Aorta (tissue), 5 donors: ENCODE measurements at regions not wholly inside any gene's neighbourhood (a gene's known extent, or its start where the extent isn't known, plus 50 kb on each side); places are given as distances from the start of the nearest gene placed in this dataset.

Experiments used
- ATAC-seq: fragments of 200-7000 bp; cut with Tn5 transposase; one replicate; pipeline ENCODE4 v1.9.1; 2022; ENCODE audit warnings: moderate library complexity; ENCODE audit not compliant: low FRiP score
- DNase-seq, 2 donors: peaks; one replicate each; pipeline ENCODE4 v3.0.0-alpha.2; 2020
- H3K27ac ChIP-seq, 2 donors: one replicate each; pipeline ENCODE4 v1.5.1; 2013; ENCODE audit warnings: low read length in 2 of 2, mild to moderate bottlenecking in 2 of 2, moderate library complexity in 2 of 2, control low read depth in 1 of 2, inconsistent platforms in 1 of 2, low read depth in 1 of 2
- H3K27me3 ChIP-seq, 2 donors: one replicate each; pipeline ENCODE4 v1.6.1; 2013; ENCODE audit warnings: control low read depth in 1 of 2, low read length in 1 of 2, mild to moderate bottlenecking in 1 of 2, moderate library complexity in 1 of 2; ENCODE audit not compliant: insufficient read depth in 2 of 2, control insufficient read depth in 1 of 2
- H3K36me3 ChIP-seq, 2 donors: one replicate each; pipeline ENCODE4 v1.6.1; 2013; ENCODE audit warnings: control low read depth in 1 of 2, low read length in 1 of 2, mild to moderate bottlenecking in 1 of 2; ENCODE audit not compliant: insufficient read depth in 2 of 2, control insufficient read depth in 1 of 2
- H3K4me1 ChIP-seq, 2 donors: one replicate each; pipeline ENCODE4 v1.6.1; 2013; ENCODE audit warnings: low read length in 2 of 2, control low read depth in 1 of 2, mild to moderate bottlenecking in 1 of 2, moderate library complexity in 1 of 2; ENCODE audit not compliant: insufficient read depth in 2 of 2, control insufficient read depth in 1 of 2
- H3K4me3 ChIP-seq, 2 donors: one replicate each; pipeline ENCODE4 v1.5.1; 2013; ENCODE audit warnings: low read length in 2 of 2, control low read depth in 1 of 2, mild to moderate bottlenecking in 1 of 2
- H3K9me3 ChIP-seq: one replicate; pipeline ENCODE4 v1.6.1; 2013; ENCODE audit warnings: mild to moderate bottlenecking, low read length; ENCODE audit not compliant: control insufficient read depth
- WGBS, 2 donors: extraction: QIAGEN DNeasy Blood & Tissue Kit; methylation state at CpG; one replicate each; pipeline ENCODE4 v1.1.7; 2013; 5-methylcytosine and 5-hydroxymethylcytosine counted together
- intact Hi-C, 2 donors: fragments of 100-400 bp; cut with DNase I; formaldehyde crosslinking; loops; one replicate each; pipeline versions ENCODE4 v1.14.2 to v1.15.0; 2022
- donor health status: healthy with polysubstance abuse.
- donor health status: Bipolar disorder and iron deficiency.
- donor health status: DM: no; HTN: no; CAD: no.
- donor health status: DM: no; HTN: no; CAD: no.
- donor health status: DM: yes; HTN: yes; CAD: no.

GRCh38 chr5:85304524-85304923, 919.8 kb upstream of the EDIL3 start:
- DNase-seq, result no peak
- ATAC-seq, result no peak
- Histone ChIP-seq H3K36me3 (no peaks in the 10 kb centered on the region), H3K4me1 (no peaks in the 10 kb centered on the region), H3K27ac (no peak overlapping the region), H3K27me3 (no peaks in the 10 kb centered on the region), H3K4me3 (no peak overlapping the region), H3K9me3 (no peaks in the 10 kb centered on the region)
- intact Hi-C loops, result no loop called here
- 69 to 72% methylated on average over 2 of the region's 2 CpGs for WGBS, 2 donors

- ATAC-seq, result no peak
Measured at GRCh38 chr5:85305766-85306165, 921.1 kb upstream of the EDIL3 start.

DNA sequence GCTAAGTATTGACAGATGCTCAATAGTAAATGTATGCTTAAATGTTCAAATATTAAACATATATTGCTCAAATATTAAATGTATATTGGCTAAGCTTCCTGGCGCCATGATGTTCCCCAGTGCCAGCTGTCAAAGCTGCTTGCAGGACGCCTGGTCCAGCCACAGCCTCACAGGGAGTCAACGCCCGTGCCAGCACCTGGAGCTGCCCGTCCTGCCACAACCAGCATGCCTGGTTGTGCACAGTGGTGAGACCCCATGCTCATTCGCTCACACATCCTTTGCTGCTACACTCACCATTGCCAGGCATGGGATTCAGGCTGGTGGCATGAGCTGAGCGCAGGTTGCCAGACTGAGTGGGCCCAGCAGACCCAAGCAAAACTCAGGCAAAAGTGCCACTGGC, 926.9 kb upstream of the EDIL3 start:
- WGBS, 2 donors, result 76 to 78% methylated on average over 7 of the region's 7 CpGs
- DNase-seq (no peak), ATAC-seq (no peak)
- Histone ChIP-seq H3K27me3 (no peaks in the 10 kb centered on the region), H3K4me3 (no peak overlapping the region), H3K4me1 (no peaks in the 10 kb centered on the region), H3K36me3 (no peaks in the 10 kb centered on the region), H3K27ac (no peak overlapping the region), H3K9me3 (no peaks in the 10 kb centered on the region)
- intact Hi-C loops, result no loop called here

More at GRCh38 chr5:85305766-85306165, 921.1 kb upstream of the EDIL3 start:
- WGBS, 2 donors, result 71 to 82% methylated on average over 3 of the region's 3 CpGs
- no peak for DNase-seq
- intact Hi-C loops, result no loop called here
- H3K27me3 ChIP-seq, result no peaks in the 10 kb centered on the region
- H3K36me3 ChIP-seq, result no peaks in the 10 kb centered on the region
- no peak overlapping the region for H3K27ac ChIP-seq
- no peaks in the 10 kb centered on the region for H3K9me3 ChIP-seq
- no peaks in the 10 kb centered on the region for H3K4me1 ChIP-seq
- H3K4me3 ChIP-seq, result no peak overlapping the region

DNA sequence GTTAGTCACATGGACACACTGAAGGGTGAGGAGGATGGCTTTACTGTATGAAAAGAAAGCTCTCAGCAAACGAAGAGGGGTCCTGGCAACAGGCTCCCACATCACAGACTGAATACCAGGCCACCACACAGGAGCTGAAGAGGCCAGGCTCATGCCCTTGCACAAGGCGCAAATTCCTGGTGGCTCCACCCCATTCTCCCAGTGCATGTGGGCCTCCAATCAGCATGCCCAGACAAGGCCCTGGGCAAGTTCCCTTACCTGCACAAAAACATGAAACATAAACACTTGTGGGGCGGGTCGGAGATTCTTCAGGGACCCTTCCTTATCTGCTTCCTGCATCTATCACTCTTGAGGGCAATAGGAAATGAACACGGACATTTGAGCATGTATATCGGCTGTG, 935.8 kb upstream of the EDIL3 start:
- Histone ChIP-seq H3K4me3 (no peak overlapping the region), H3K27ac (no peak overlapping the region), H3K27me3 (no peaks in the 10 kb centered on the region), H3K36me3 (no peaks in the 10 kb centered on the region), H3K4me1 (no peaks in the 10 kb centered on the region), H3K9me3 (no peaks in the 10 kb centered on the region)
- DNase-seq, result peak in 1 of 2 donors; percentile 55
- intact Hi-C loops, result no loop called here
- ATAC-seq, result no peak
- 72 to 79% methylated on average over 6 of the region's 6 CpGs for WGBS, 2 donors

DNA sequence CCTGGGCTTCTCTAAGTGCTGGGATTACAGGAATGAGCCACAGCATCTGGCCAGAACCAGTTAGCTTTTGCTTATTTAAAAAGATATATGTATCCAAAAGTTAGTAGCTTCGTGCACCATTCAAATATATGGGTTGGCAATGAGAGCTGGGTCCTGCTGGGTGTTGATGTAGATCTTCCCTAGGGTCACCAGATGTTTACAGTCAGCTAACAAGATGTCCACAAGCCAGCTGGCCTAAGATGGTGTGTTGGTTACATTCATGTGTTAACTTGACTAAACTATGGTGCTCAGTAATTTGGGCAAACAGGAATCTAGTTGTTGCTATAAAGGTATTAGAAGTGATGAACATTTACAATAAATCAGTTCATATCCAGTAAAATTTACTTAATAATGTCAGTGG, 948.6 kb upstream of the EDIL3 start:
- intact Hi-C loops, result no loop called here
- Histone ChIP-seq H3K9me3 (no peaks in the 10 kb centered on the region), H3K4me3 (no peak overlapping the region), H3K27me3 (no peaks in the 10 kb centered on the region), H3K36me3 (no peaks in the 10 kb centered on the region), H3K27ac (no peak overlapping the region), H3K4me1 (no peaks in the 10 kb centered on the region)
- no peak for ATAC-seq
- DNase-seq, result no peak
- 62 to 79% methylated on average over 1 of the region's 1 CpG for WGBS, 2 donors

DNA sequence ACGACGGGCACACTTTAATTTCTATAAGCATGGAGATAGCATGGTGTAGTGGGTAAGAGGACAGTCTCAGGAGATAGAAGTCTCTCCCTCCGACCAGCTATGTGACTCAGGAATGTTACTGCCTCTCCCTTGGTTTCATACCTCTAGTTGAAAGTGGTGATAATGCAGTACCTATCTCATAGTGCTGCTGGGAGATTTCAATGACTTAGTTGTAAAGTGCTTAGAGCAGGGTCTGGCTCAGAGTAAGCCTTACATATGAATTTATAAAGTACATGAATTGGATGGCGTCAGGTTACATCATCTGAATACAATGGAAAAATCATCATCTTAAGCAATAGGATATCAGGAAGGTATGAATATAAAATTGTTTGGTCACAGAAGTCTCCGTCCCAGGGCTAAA, 952.8 kb upstream of the EDIL3 start:
- H3K27ac ChIP-seq, result no peak overlapping the region
- no peaks in the 10 kb centered on the region for H3K9me3 ChIP-seq
- H3K27me3 ChIP-seq, result no peaks in the 10 kb centered on the region
- DNase-seq (no peak), ATAC-seq (peak; percentile 19)
- H3K4me3 ChIP-seq, result no peak overlapping the region
- 65 to 71% methylated on average over 5 of the region's 5 CpGs for WGBS, 2 donors
- intact Hi-C loops, result no loop called here
- no peaks in the 10 kb centered on the region for H3K36me3 ChIP-seq
- H3K4me1 ChIP-seq, result no peaks in the 10 kb centered on the region

DNA sequence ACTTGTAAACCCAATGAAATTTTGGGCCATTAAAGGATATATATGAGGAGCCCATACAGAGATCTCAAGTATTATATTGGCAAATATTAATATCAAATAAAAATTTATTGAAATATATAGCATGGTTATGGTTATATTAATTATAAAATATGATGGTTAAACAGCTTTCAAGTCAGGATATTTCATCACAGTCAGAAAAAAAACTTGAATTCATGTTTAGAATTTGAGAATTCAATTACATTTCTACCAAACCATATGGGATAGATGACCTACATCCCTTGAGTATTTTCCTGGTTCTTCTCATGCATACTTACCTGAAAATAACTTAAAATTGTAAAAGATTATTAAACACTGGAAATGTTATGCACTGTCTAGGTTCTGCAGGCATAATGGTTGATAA, 956.1 kb upstream of the EDIL3 start:
- intact Hi-C loops, result no loop called here
- DNase-seq (no peak), ATAC-seq (no peak)
- Histone ChIP-seq H3K27ac (no peak overlapping the region), H3K36me3 (no peaks in the 10 kb centered on the region), H3K4me3 (no peak overlapping the region), H3K27me3 (no peaks in the 10 kb centered on the region), H3K4me1 (no peaks in the 10 kb centered on the region), H3K9me3 (no peaks in the 10 kb centered on the region)

DNA sequence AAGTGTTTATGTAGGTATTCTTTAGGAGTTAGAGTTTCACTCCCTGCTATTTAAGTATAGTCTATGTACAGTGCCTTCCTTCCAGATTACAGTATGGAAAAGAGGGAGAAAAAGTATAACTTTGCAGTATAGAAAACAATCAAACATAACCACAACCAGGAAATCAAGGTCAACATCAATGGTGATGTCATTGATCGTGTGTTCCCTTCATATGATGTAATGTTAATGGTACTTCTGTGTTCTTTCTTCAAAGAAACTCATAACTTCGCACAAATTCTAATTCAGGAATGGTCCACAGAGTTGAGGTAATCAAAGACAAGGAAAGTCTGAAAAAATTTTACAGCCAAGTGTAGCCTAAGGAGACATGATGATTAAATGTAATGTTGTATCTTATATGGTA, 961.1 kb upstream of the EDIL3 start:
- DNase-seq (no peak), ATAC-seq (no peak)
- intact Hi-C loops, result no loop called here
- Histone ChIP-seq H3K4me1 (no peaks in the 10 kb centered on the region), H3K9me3 (no peaks in the 10 kb centered on the region), H3K4me3 (no peak overlapping the region), H3K27ac (no peak overlapping the region), H3K36me3 (no peaks in the 10 kb centered on the region), H3K27me3 (no peaks in the 10 kb centered on the region)
- WGBS, 2 donors, result 82 to 85% methylated on average over 2 of the region's 2 CpGs

DNA sequence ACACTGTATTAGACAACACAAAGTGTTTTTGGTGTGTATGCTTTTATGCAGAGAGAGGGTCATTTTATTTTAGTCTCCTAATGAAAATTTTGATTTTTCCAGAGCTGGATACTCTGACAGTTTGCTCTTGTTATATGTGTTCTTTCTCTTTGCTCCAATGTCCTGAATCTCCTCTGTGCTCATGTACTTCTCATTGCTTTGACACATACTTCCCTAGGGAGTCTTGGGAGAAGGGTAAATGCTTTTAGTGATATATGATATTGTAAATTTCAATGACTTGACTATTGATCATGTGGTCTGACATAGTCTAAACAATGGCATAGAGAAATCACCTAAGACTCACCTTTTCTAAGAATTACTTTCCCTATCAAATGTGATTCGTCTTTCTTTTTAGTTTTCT, 972.6 kb upstream of the EDIL3 start:
- ATAC-seq (no peak), DNase-seq (no peak)
- no peaks in the 10 kb centered on the region for H3K9me3 ChIP-seq
- no peaks in the 10 kb centered on the region for H3K4me1 ChIP-seq
- no peaks in the 10 kb centered on the region for H3K36me3 ChIP-seq
- WGBS, 2 donors, result 86 to 92% methylated on average over 1 of the region's 1 CpG
- H3K27ac ChIP-seq, result no peak overlapping the region
- no peak overlapping the region for H3K4me3 ChIP-seq
- no peaks in the 10 kb centered on the region for H3K27me3 ChIP-seq
- intact Hi-C loops, result no loop called here
